ENCODE measurements at regions not wholly inside any gene's neighbourhood (a gene's known extent, or its start where the extent isn't known, plus 50 kb on each side); places are given as distances from the start of the nearest gene placed in this dataset.

GRCh38 chr18:32553640-32554365, 83.1 kb upstream of the GAREM1 start:
- TF ChIP-seq, protein P1, sequence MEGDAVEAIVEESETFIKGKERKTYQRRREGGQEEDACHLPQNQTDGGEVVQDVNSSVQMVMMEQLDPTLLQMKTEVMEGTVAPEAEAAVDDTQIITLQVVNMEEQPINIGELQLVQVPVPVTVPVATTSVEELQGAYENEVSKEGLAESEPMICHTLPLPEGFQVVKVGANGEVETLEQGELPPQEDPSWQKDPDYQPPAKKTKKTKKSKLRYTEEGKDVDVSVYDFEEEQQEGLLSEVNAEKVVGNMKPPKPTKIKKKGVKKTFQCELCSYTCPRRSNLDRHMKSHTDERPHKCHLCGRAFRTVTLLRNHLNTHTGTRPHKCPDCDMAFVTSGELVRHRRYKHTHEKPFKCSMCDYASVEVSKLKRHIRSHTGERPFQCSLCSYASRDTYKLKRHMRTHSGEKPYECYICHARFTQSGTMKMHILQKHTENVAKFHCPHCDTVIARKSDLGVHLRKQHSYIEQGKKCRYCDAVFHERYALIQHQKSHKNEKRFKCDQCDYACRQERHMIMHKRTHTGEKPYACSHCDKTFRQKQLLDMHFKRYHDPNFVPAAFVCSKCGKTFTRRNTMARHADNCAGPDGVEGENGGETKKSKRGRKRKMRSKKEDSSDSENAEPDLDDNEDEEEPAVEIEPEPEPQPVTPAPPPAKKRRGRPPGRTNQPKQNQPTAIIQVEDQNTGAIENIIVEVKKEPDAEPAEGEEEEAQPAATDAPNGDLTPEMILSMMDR (IDR thresholded peaks at IDR 0.05) = no peak
- 87% methylated on average over 3 of the region's 3 CpGs for WGBS (ENCODE audit: insufficient coverage)
- Mint-ChIP-seq H3K27ac (no peak overlapping the region), H3K9me3 (no peaks in the 10 kb centered on the region), H3K4me1 (no peaks in the 10 kb centered on the region), H3K4me3 (no peak overlapping the region), H3K36me3 (no peaks in the 10 kb centered on the region), H3K27me3 (ENCODE audit: low read depth in 2 of 2) (peaks cover 8 to 20% of the 10 kb centered on the region in 2 donors)
- ATAC-seq (no peak), DNase-seq (no peak)
- Histone ChIP-seq H3K4me1 (ENCODE audit: control insufficient read depth, insufficient read depth, low read length) (no peaks in the 10 kb centered on the region), H3K4me3 (ENCODE audit: low read length) (no peak overlapping the region), H3K27ac (ENCODE audit: low read length) (no peak overlapping the region), H3K27me3 (ENCODE audit: control insufficient read depth, insufficient read depth, low read length) (no peaks in the 10 kb centered on the region), H3K9me3 (ENCODE audit: control insufficient read depth, insufficient read depth, low read length) (no peaks in the 10 kb centered on the region), H3K36me3 (ENCODE audit: control insufficient read depth, insufficient read depth, low read length) (no peaks in the 10 kb centered on the region)
- intact Hi-C loops (cut with micrococcal nuclease) = no loop called here

- no peak overlapping the region for H3K27ac Mint-ChIP-seq
- no peaks in the 10 kb centered on the region for H3K36me3 ChIP-seq (ENCODE audit: control insufficient read depth, insufficient read depth, low read length)
- intact Hi-C loops (cut with micrococcal nuclease) = no loop called here
Measured at GRCh38 chr18:32553174-32553573, 82.5 kb upstream of the GAREM1 start.

GRCh38 chr18:32552421-32553030, 81.8 kb upstream of the GAREM1 start:
- H3K36me3 ChIP-seq (ENCODE audit: control insufficient read depth, insufficient read depth, low read length) = no peaks in the 10 kb centered on the region
- Mint-ChIP-seq H3K36me3 (no peaks in the 10 kb centered on the region), H3K4me1 (no peaks in the 10 kb centered on the region), H3K9me3 (no peaks in the 10 kb centered on the region), H3K4me3 (no peak overlapping the region), H3K27ac (no peak overlapping the region), H3K27me3 (ENCODE audit: low read depth in 2 of 2) (peaks cover 8 to 28% of the 10 kb centered on the region in 2 donors)
- H3K27ac ChIP-seq (ENCODE audit: low read length) = no peak overlapping the region
- no peaks in the 10 kb centered on the region for H3K4me1 ChIP-seq (ENCODE audit: control insufficient read depth, insufficient read depth, low read length)
- no peaks in the 10 kb centered on the region for H3K27me3 ChIP-seq (ENCODE audit: control insufficient read depth, insufficient read depth, low read length)
- TF ChIP-seq, protein P1 (IDR thresholded peaks at IDR 0.05) = peak; percentile 62
- intact Hi-C loops (cut with micrococcal nuclease) = loop anchor here (1.0 kb wide), 1 partner anchor 394 kb away; no protein-coding TSS in a partner anchor
- 0% methylated on average over 3 of the region's 4 CpGs for WGBS (ENCODE audit: insufficient coverage)
- no peaks in the 10 kb centered on the region for H3K9me3 ChIP-seq (ENCODE audit: control insufficient read depth, insufficient read depth, low read length)
- no peak overlapping the region for H3K4me3 ChIP-seq (ENCODE audit: low read length)
- DNase-seq (peak in 1 of 2 donors; percentile 82), ATAC-seq (peak; percentile 62 to 75 (median 66))

More at GRCh38 chr18:32553174-32553573, 82.5 kb upstream of the GAREM1 start:
- no peak overlapping the region for H3K4me3 ChIP-seq (ENCODE audit: low read length)
- ATAC-seq (no peak), DNase-seq (no peak)
- no peaks in the 10 kb centered on the region for H3K27me3 ChIP-seq (ENCODE audit: control insufficient read depth, insufficient read depth, low read length)
- H3K4me1 ChIP-seq (ENCODE audit: control insufficient read depth, insufficient read depth, low read length) = no peaks in the 10 kb centered on the region
- Mint-ChIP-seq H3K9me3 (no peaks in the 10 kb centered on the region), H3K4me3 (no peak overlapping the region), H3K4me1 (no peaks in the 10 kb centered on the region), H3K36me3 (no peaks in the 10 kb centered on the region), H3K27me3 (ENCODE audit: low read depth in 2 of 2) (peaks cover 8 to 27% of the 10 kb centered on the region in 2 donors)
- no peaks in the 10 kb centered on the region for H3K9me3 ChIP-seq (ENCODE audit: control insufficient read depth, insufficient read depth, low read length)
- TF ChIP-seq, protein P1 (IDR thresholded peaks at IDR 0.05) = no peak
- no peak overlapping the region for H3K27ac ChIP-seq (ENCODE audit: low read length)
- 73% methylated on average over 5 of the region's 5 CpGs for WGBS (ENCODE audit: insufficient coverage)

Measured in natural killer cell (primary cell).